ENCODE measurements at regions not wholly inside any gene's neighbourhood (a gene's known extent, or its start where the extent isn't known, plus 50 kb on each side); places are given as distances from the start of the nearest gene placed in this dataset.

DNA sequence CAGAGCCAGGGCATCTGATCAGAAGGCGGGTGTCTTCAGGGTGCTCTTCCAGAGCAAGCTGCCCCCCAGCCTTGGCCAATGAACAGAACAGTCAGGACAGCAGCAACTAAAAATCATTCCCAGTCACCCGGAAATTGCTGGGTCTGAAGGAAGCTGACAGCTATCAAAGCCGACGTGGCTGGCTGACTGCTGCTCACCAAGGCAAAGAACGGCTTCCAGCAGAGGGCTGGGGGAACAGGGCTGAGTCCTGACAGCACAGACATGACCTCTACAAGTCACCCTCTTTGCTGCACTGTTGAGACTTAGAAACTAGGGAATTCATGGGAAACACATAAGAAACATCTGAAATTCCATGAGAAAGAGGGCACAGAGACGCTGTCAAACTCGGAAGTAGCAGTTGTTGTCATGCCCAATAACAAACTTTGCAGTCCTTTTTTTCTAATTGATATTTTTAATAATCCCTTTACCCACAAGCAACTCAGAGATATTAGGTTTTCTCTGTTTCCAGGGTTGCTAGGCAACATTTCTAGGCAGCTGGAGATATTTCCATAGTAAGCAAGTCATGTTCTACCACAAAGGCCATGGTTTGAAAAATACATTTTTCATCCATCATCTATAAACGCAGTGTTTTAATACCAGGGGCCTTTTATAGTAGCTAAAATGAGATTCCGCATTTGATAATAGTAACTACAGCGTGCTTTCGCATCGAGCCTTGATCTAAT lies 365.2 kb downstream of the SEC23A start:
- no peak for DNase-seq (ENCODE audit: extremely low spot score)
- CTCF ChIA-PET, result no interaction called here
- POLR2A ChIA-PET, result no interaction called here
- no peak for TF ChIP-seq ARNT (IDR thresholded peaks at IDR 0.05)
- TF ChIP-seq, protein P1, sequence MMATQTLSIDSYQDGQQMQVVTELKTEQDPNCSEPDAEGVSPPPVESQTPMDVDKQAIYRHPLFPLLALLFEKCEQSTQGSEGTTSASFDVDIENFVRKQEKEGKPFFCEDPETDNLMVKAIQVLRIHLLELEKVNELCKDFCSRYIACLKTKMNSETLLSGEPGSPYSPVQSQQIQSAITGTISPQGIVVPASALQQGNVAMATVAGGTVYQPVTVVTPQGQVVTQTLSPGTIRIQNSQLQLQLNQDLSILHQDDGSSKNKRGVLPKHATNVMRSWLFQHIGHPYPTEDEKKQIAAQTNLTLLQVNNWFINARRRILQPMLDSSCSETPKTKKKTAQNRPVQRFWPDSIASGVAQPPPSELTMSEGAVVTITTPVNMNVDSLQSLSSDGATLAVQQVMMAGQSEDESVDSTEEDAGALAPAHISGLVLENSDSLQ (IDR thresholded peaks at IDR 0.05), result no peak
- TF ChIP-seq CTBP1 (IDR thresholded peaks at IDR 0.05; ENCODE audit: borderline replicate concordance), result no peak
- no peak for TF ChIP-seq LEF1 (IDR thresholded peaks at IDR 0.05; ENCODE audit: borderline replicate concordance)
- no peak for TF ChIP-seq ZNF384 (IDR thresholded peaks at IDR 0.05)
- no peak for TF ChIP-seq L3MBTL2 (conservative IDR thresholded peaks at IDR 0.05)
- TF ChIP-seq NFRKB (IDR thresholded peaks at IDR 0.05), result no peak
- TF ChIP-seq FOXM1 (IDR thresholded peaks at IDR 0.05; ENCODE audit: borderline replicate concordance), result no peak
- no peak for TF ChIP-seq FOXK2 (IDR thresholded peaks at IDR 0.05)
- TF ChIP-seq FOXA1 (IDR thresholded peaks at IDR 0.05), result no peak
- no peak for TF ChIP-seq SP1 (IDR thresholded peaks at IDR 0.05)
- TF ChIP-seq ELF4 (IDR thresholded peaks at IDR 0.05), result no peak
- TF ChIP-seq TARDBP (IDR thresholded peaks at IDR 0.05), result no peak
- TF ChIP-seq HDGF (IDR thresholded peaks at IDR 0.05; ENCODE audit: borderline replicate concordance), result no peak
- TF ChIP-seq BHLHE40 (IDR thresholded peaks at IDR 0.05; ENCODE audit: borderline replicate concordance), result no peak
- no peak for TF ChIP-seq SUZ12 (IDR thresholded peaks at IDR 0.05)

DNA sequence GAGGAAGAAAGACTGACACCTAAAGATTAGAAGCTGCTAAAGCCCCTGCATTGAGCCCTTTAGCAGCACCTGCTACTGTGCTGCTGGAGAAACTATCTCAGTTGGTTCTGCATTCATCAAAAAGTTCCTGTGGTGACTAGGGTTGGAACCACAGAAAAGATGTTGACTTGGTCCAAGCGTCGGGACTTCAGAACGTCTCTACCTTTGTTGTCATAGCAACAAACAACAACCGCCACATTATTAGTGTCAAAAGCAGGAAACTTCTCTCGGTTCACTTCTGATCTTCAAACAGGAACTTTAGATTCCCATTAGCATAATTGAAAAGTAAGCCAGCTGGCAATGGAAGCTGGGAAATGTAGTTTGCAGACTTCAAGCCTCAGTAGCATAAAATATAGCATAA lies 368.0 kb downstream of the SEC23A start:
- POLR2A ChIA-PET, result no interaction called here
- CTCF ChIA-PET, result no interaction called here
- no peak for DNase-seq (ENCODE audit: extremely low spot score)
- TF ChIP-seq ELF4 (IDR thresholded peaks at IDR 0.05) (no peak), TARDBP (IDR thresholded peaks at IDR 0.05) (no peak), ZNF384 (IDR thresholded peaks at IDR 0.05) (no peak), LEF1 (IDR thresholded peaks at IDR 0.05; ENCODE audit: borderline replicate concordance) (no peak), ARNT (IDR thresholded peaks at IDR 0.05) (no peak), FOXA1 (IDR thresholded peaks at IDR 0.05) (no peak), FOXK2 (IDR thresholded peaks at IDR 0.05) (no peak), SP1 (IDR thresholded peaks at IDR 0.05) (no peak), SUZ12 (IDR thresholded peaks at IDR 0.05) (no peak), BHLHE40 (IDR thresholded peaks at IDR 0.05; ENCODE audit: borderline replicate concordance) (no peak), CTBP1 (IDR thresholded peaks at IDR 0.05; ENCODE audit: borderline replicate concordance) (no peak), HDGF (IDR thresholded peaks at IDR 0.05; ENCODE audit: borderline replicate concordance) (no peak), FOXM1 (IDR thresholded peaks at IDR 0.05; ENCODE audit: borderline replicate concordance) (no peak), NFRKB (IDR thresholded peaks at IDR 0.05) (no peak), L3MBTL2 (conservative IDR thresholded peaks at IDR 0.05) (no peak)
- TF ChIP-seq, protein P1 (IDR thresholded peaks at IDR 0.05), result no peak

DNA sequence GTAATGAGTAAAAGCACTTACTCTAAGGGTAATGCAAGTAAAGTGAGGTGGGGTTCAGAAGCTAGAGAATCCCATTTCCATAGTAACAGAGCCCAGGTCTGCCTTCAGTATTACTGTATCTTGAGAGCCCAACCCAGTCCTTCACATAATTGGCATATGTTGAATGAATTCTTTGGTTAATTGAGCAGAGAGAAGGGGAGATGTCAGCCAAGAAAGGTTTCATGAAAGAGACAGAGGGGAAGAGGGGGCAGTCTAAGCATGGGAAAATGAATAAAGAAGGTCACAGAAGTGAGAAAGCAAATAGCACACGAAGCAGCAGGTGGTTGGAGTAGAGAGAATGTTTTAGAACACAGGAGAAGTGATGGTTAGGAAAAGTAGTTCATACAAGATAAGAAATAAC lies 371.1 kb downstream of the SEC23A start:
- CTCF ChIA-PET, result no interaction called here
- no peak for DNase-seq (ENCODE audit: extremely low spot score)
- POLR2A ChIA-PET, result no interaction called here
- TF ChIP-seq CTBP1 (IDR thresholded peaks at IDR 0.05; ENCODE audit: borderline replicate concordance) (no peak), ELF4 (IDR thresholded peaks at IDR 0.05) (no peak), SP1 (IDR thresholded peaks at IDR 0.05) (no peak), SUZ12 (IDR thresholded peaks at IDR 0.05) (no peak), BHLHE40 (IDR thresholded peaks at IDR 0.05; ENCODE audit: borderline replicate concordance) (no peak), NFRKB (IDR thresholded peaks at IDR 0.05) (no peak), ARNT (IDR thresholded peaks at IDR 0.05) (no peak), FOXA1 (IDR thresholded peaks at IDR 0.05) (no peak), L3MBTL2 (conservative IDR thresholded peaks at IDR 0.05) (no peak), FOXM1 (IDR thresholded peaks at IDR 0.05; ENCODE audit: borderline replicate concordance) (no peak), HDGF (IDR thresholded peaks at IDR 0.05; ENCODE audit: borderline replicate concordance) (no peak), TARDBP (IDR thresholded peaks at IDR 0.05) (no peak), FOXK2 (IDR thresholded peaks at IDR 0.05) (no peak), ZNF384 (IDR thresholded peaks at IDR 0.05) (no peak), LEF1 (IDR thresholded peaks at IDR 0.05; ENCODE audit: borderline replicate concordance) (no peak)
- TF ChIP-seq, protein P1 (IDR thresholded peaks at IDR 0.05), result no peak

DNA sequence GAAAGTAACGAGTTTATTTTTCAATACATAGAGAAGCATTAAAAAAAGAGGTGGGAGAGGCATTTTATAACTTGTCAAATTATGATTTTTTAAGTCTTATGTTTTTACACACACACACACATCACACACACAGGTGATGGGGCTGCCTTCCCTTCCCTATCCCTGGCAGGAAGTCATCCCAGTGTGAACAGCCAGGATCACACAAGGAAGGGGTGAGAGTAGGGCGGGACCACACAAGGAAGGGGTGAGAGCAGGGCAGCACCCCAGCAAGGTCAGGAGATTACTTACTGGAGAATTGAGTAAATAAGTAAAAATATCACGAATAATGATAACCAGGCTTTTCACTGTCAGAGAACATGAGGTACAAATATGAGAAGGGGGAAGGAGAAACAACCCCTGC lies 372.6 kb downstream of the SEC23A start:
- TF ChIP-seq ZNF384 (IDR thresholded peaks at IDR 0.05) (no peak), FOXK2 (IDR thresholded peaks at IDR 0.05) (no peak), FOXM1 (IDR thresholded peaks at IDR 0.05; ENCODE audit: borderline replicate concordance) (no peak), LEF1 (IDR thresholded peaks at IDR 0.05; ENCODE audit: borderline replicate concordance) (no peak)
- no peak for DNase-seq (ENCODE audit: extremely low spot score)
- ChIA-PET POLR2A (no interaction called here), CTCF (no interaction called here)

DNA sequence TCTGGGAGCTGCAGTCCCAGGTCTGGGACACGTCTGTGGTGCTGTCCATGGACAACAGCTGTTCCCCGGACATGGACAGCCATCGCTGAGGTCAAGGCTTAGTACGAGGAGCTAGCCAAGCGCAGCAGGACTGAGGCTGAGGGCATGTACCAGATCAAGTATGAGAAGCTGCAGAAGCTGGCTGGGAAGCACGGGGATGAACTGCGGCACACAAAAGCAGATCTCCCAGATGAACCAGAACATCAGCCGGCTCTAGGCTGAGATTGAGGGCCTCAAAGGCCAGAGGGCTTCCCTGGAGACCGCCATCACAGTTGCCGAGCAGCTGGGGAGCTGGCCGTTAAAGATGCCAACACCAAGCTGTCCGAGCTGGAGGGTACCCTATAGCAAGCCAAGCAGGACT lies 375.3 kb downstream of the SEC23A start:
- CTCF ChIA-PET, result interaction anchor here (1.3 kb wide), 1 partner anchor 306 kb away, joined by 3 read pairs; no protein-coding TSS in a partner anchor
- no peak for TF ChIP-seq FOXK2 (IDR thresholded peaks at IDR 0.05)
- no peak for TF ChIP-seq SUZ12 (IDR thresholded peaks at IDR 0.05)
- TF ChIP-seq CTBP1 (IDR thresholded peaks at IDR 0.05; ENCODE audit: borderline replicate concordance), result no peak
- TF ChIP-seq FOXA1 (IDR thresholded peaks at IDR 0.05), result no peak
- no peak for TF ChIP-seq BHLHE40 (IDR thresholded peaks at IDR 0.05; ENCODE audit: borderline replicate concordance)
- no peak for TF ChIP-seq FOXM1 (IDR thresholded peaks at IDR 0.05; ENCODE audit: borderline replicate concordance)
- no peak for TF ChIP-seq LEF1 (IDR thresholded peaks at IDR 0.05; ENCODE audit: borderline replicate concordance)
- POLR2A ChIA-PET, result no interaction called here
- DNase-seq (ENCODE audit: extremely low spot score), result no peak

DNA sequence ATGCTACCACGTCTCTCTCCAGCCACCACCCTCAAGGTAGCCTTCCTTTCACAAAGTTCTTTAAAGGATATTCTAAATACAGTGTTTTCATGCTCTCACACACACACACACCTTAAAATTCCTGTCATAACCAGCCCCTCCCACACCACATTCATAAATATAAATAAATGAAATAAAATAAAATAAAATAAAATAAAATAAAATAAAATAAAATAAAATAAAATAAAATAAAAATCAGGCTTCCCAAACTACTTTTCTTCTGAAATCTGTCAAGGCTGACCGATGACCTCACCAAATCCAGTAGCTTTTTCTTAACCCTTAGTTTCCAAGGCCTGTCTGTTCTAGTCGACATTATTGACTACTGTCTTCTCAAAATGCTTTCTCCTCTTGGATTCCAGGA lies 378.4 kb downstream of the SEC23A start:
- no peak for TF ChIP-seq ELF4 (IDR thresholded peaks at IDR 0.05)
- TF ChIP-seq ARNT (IDR thresholded peaks at IDR 0.05), result no peak
- no peak for TF ChIP-seq L3MBTL2 (conservative IDR thresholded peaks at IDR 0.05)
- no peak for TF ChIP-seq FOXK2 (IDR thresholded peaks at IDR 0.05)
- TF ChIP-seq HDGF (IDR thresholded peaks at IDR 0.05; ENCODE audit: borderline replicate concordance), result no peak
- no peak for TF ChIP-seq SUZ12 (IDR thresholded peaks at IDR 0.05)
- no peak for TF ChIP-seq CTBP1 (IDR thresholded peaks at IDR 0.05; ENCODE audit: borderline replicate concordance)
- no peak for TF ChIP-seq TARDBP (IDR thresholded peaks at IDR 0.05)
- no peak for TF ChIP-seq NFRKB (IDR thresholded peaks at IDR 0.05)
- TF ChIP-seq SP1 (IDR thresholded peaks at IDR 0.05), result no peak
- TF ChIP-seq LEF1 (IDR thresholded peaks at IDR 0.05; ENCODE audit: borderline replicate concordance), result no peak
- TF ChIP-seq BHLHE40 (IDR thresholded peaks at IDR 0.05; ENCODE audit: borderline replicate concordance), result no peak
- no peak for TF ChIP-seq FOXM1 (IDR thresholded peaks at IDR 0.05; ENCODE audit: borderline replicate concordance)
- no peak for TF ChIP-seq FOXA1 (IDR thresholded peaks at IDR 0.05)
- TF ChIP-seq, protein P1 (IDR thresholded peaks at IDR 0.05), result no peak
- no peak for TF ChIP-seq ZNF384 (IDR thresholded peaks at IDR 0.05)
- CTCF ChIA-PET, result interaction anchor here (1.6 to 2.6 kb wide), 2 partner anchors 143 to 291 kb away, joined by 6 to 10 read pairs; no protein-coding TSS in a partner anchor
- DNase-seq (ENCODE audit: extremely low spot score), result no peak
- POLR2A ChIA-PET, result no interaction called here
